NCI-H69 (cell line): ENCODE measurements at regions not wholly inside any gene's neighbourhood (a gene's known extent, or its start where the extent isn't known, plus 50 kb on each side); places are given as distances from the start of the nearest gene placed in this dataset.

Experiments
- DNase-seq: peaks from one replicate; lab custom pipeline; 2025; lab: John Stamatoyannopoulos, UW

GRCh38 chr1:170271430-170272161 lies 125.8 kb downstream of the NTMT2 start:
- DNase-seq: no peak

GRCh38 chr1:170273291-170274130 lies 127.8 kb downstream of the NTMT2 start:
- no peak for DNase-seq

- no peak for DNase-seq
These were observed 128.4 kb downstream of the NTMT2 start for GRCh38 chr1:170274131-170274501.

- no peak for DNase-seq
These were observed 132.2 kb downstream of the NTMT2 start for GRCh38 chr1:170277985-170278384.

GRCh38 chr1:170284016-170284415 lies 138.3 kb downstream of the NTMT2 start:
- no peak for DNase-seq

- no peak for DNase-seq
These were observed 138.8 kb downstream of the NTMT2 start for GRCh38 chr1:170284512-170284911.

GRCh38 chr1:170284951-170285350 lies 139.2 kb downstream of the NTMT2 start:
- DNase-seq: peak; percentile 26

- no peak for DNase-seq
These were observed 142.4 kb downstream of the NTMT2 start for GRCh38 chr1:170288155-170288554.

- no peak for DNase-seq
These were observed 144.5 kb downstream of the NTMT2 start for GRCh38 chr1:170290276-170290675.

GRCh38 chr1:170290991-170291390 lies 145.2 kb downstream of the NTMT2 start:
- no peak for DNase-seq

- no peak for DNase-seq
These were observed 145.8 kb downstream of the NTMT2 start for GRCh38 chr1:170291516-170291915.

- DNase-seq: no peak
These were observed 150.5 kb downstream of the NTMT2 start for GRCh38 chr1:170296211-170296610.

GRCh38 chr1:170296642-170297041 lies 150.9 kb downstream of the NTMT2 start:
- no peak for DNase-seq

GRCh38 chr1:170301596-170301995 lies 155.8 kb downstream of the NTMT2 start:
- DNase-seq: no peak

GRCh38 chr1:170303034-170303433 lies 157.3 kb downstream of the NTMT2 start:
- DNase-seq: no peak

GRCh38 chr1:170305777-170306512 lies 160.2 kb downstream of the NTMT2 start:
- DNase-seq: no peak

GRCh38 chr1:170306513-170306910 lies 160.8 kb downstream of the NTMT2 start:
- DNase-seq: no peak

GRCh38 chr1:170306948-170307347 lies 161.2 kb downstream of the NTMT2 start:
- no peak for DNase-seq

- DNase-seq: no peak
These were observed 161.7 kb downstream of the NTMT2 start for GRCh38 chr1:170307426-170307825.

GRCh38 chr1:170309389-170310013 lies 163.7 kb downstream of the NTMT2 start:
- no peak for DNase-seq

GRCh38 chr1:170310014-170310405 lies 164.3 kb downstream of the NTMT2 start:
- no peak for DNase-seq

GRCh38 chr1:170310951-170311350 lies 165.2 kb downstream of the NTMT2 start:
- DNase-seq: no peak
